HL-60 (cell line): ENCODE measurements at regions not wholly inside any gene's neighbourhood (a gene's known extent, or its start where the extent isn't known, plus 50 kb on each side); places are given as distances from the start of the nearest gene placed in this dataset.

Experiments
- DNase-seq, 2 experiments: peaks; one replicate each; pipeline ENCODE4 v3.0.0-alpha.2; 2010 to 2020; ENCODE audit warnings: low read depth in 1 of 2, low spot score in 1 of 2
- H3K27ac ChIP-seq: fragments of 250-450 bp; sonication (Bioruptor Pico); replicated peaks from 2 replicates; pipeline ENCODE4 v1.5.1; 2020; ENCODE audit warnings: mild to moderate bottlenecking, moderate library complexity
- H3K27me3 ChIP-seq: fragments of 250-450 bp; sonication (Bioruptor Pico); 2 replicates; pipeline ENCODE4 v1.5.1; 2021; ENCODE audit warnings: mild to moderate bottlenecking, moderate library complexity; ENCODE audit not compliant: insufficient read depth, poor library complexity, severe bottlenecking
- H3K4me3 ChIP-seq: replicated peaks from 2 replicates; pipeline ENCODE4 v1.5.1; 2011; ENCODE audit warnings: mild to moderate bottlenecking, control low read depth, low read length; ENCODE audit not compliant: insufficient read depth
- CTCF ChIP-seq: IDR thresholded peaks from one replicate; pipeline ENCODE4 v1.5.1; 2011; ENCODE audit warnings: low read length, control low read depth, inconsistent platforms; ENCODE audit not compliant: insufficient read depth
- GABPA ChIP-seq: IDR thresholded peaks from 2 replicates; pipeline ENCODE4 v1.6.1; 2012; ENCODE audit warnings: low read depth
- POLR2AphosphoS5 ChIP-seq: IDR thresholded peaks from 2 replicates; pipeline ENCODE4 v1.6.1; 2012; ENCODE audit warnings: low read depth
- REST ChIP-seq: IDR thresholded peaks from 2 replicates; pipeline ENCODE4 v1.6.1; 2012; ENCODE audit warnings: low read depth; ENCODE audit not compliant: insufficient replicate concordance
- SPI1 ChIP-seq: IDR thresholded peaks from 2 replicates; pipeline ENCODE4 v1.6.1; 2012; ENCODE audit warnings: low read depth, mild to moderate bottlenecking, borderline replicate concordance

- no peaks in the 10 kb centered on the region for H3K27me3 ChIP-seq
- DNase-seq: no peak
- no peak overlapping the region for H3K4me3 ChIP-seq
- TF ChIP-seq POLR2AphosphoS5 (no peak), REST (no peak), CTCF (no peak), GABPA (no peak), SPI1 (no peak)
- H3K27ac ChIP-seq: no peak overlapping the region
Measured at GRCh38 chr4:100124715-100125114, 65.6 kb downstream of the DDIT4L start.

- H3K4me3 ChIP-seq: no peak overlapping the region
- no peak overlapping the region for H3K27ac ChIP-seq
- DNase-seq: no peak
- TF ChIP-seq REST (no peak), SPI1 (no peak), POLR2AphosphoS5 (no peak), CTCF (no peak), GABPA (no peak)
- H3K27me3 ChIP-seq: no peaks in the 10 kb centered on the region
Measured at GRCh38 chr4:100118181-100118580, 72.1 kb downstream of the DDIT4L start.

- H3K27me3 ChIP-seq: no peaks in the 10 kb centered on the region
- TF ChIP-seq CTCF: no peak
- TF ChIP-seq SPI1: no peak
- TF ChIP-seq POLR2AphosphoS5: no peak
- TF ChIP-seq REST: no peak
- no peak overlapping the region for H3K4me3 ChIP-seq
- no peak overlapping the region for H3K27ac ChIP-seq
- DNase-seq: no peak
Measured at GRCh38 chr4:100117750-100118149, 72.5 kb downstream of the DDIT4L start.
